Heart right ventricle (tissue), 16 donors: ENCODE measurements at regions not wholly inside any gene's neighbourhood (a gene's known extent, or its start where the extent isn't known, plus 50 kb on each side); places are given as distances from the start of the nearest gene placed in this dataset.

Experiments used
- ATAC-seq, 8 donors: fragments of 200-7000 bp; cut with Tn5 transposase; one replicate each; pipeline ENCODE4 v1.9.1; 2020; ENCODE audit warnings: mild to moderate bottlenecking in 8 of 8, moderate library complexity in 8 of 8, moderate number of reproducible peaks in 1 of 8
- DNase-seq, 2 donors: peaks; one replicate each; pipeline ENCODE4 v3.0.0-alpha.2; 2020
- H3K27ac ChIP-seq, 10 donors: fragments of 200-600 bp; sonication (generic) in 2 of 10; one replicate each; pipeline versions ENCODE4 v1.5.0 to v1.8.0; 2020 to 2022; ENCODE audit warnings: mild to moderate bottlenecking in 3 of 10
- H3K27me3 ChIP-seq, 7 donors: fragments of 200-600 bp; one replicate each; pipeline ENCODE4 v1.8.0; 2021 to 2022; ENCODE audit warnings: mild to moderate bottlenecking in 2 of 7
- H3K36me3 ChIP-seq, 9 donors: fragments of 200-600 bp; sonication (generic) in 1 of 9; one replicate each; pipeline versions ENCODE4 v1.5.0 to v1.8.0; 2020 to 2022; ENCODE audit warnings: mild to moderate bottlenecking in 2 of 9
- H3K4me1 ChIP-seq, 9 donors: fragments of 200-600 bp; sonication (generic) in 1 of 9; one replicate each; pipeline versions ENCODE4 v1.5.0 to v1.8.0; 2020 to 2022; ENCODE audit warnings: mild to moderate bottlenecking in 4 of 9
- H3K4me3 ChIP-seq, 10 donors: fragments of 200-600 bp; sonication (generic) in 2 of 10; one replicate each; pipeline versions ENCODE4 v1.5.0 to v1.8.0; 2020 to 2022; ENCODE audit warnings: mild to moderate bottlenecking in 7 of 10, moderate library complexity in 2 of 10
- H3K9me3 ChIP-seq, 11 donors: fragments of 200-600 bp in 10 of 11; sonication (generic) in 2 of 11; one replicate each; pipeline versions ENCODE4 v1.5.0 to v1.8.0; 2013 to 2022; ENCODE audit warnings: mild to moderate bottlenecking in 2 of 11, control low read depth in 1 of 11, moderate library complexity in 1 of 11
- WGBS, 2 donors: extraction: QIAGEN DNeasy Blood & Tissue Kit; methylation state at CpG; one replicate each; pipeline ENCODE4 v1.1.7; 2013; ENCODE audit warnings: inconsistent platforms in 1 of 2; 5-methylcytosine and 5-hydroxymethylcytosine counted together
- intact Hi-C, 10 donors: fragments of 100-400 bp; cut with DNase I; formaldehyde crosslinking; loops; one replicate each; pipeline versions ENCODE4 v1.11.1 to v1.14.2; 2022
- TF ChIP-seq, protein P1 (sequence below), 9 donors: fragments of 200-600 bp; sonication (generic) in 2 of 9; IDR thresholded peaks; one replicate each; pipeline versions ENCODE4 v1.5.0 to v1.8.0; 2021 to 2022; ENCODE audit warnings: antibody characterized with exemption in 9 of 9, mild to moderate bottlenecking in 5 of 9, moderate library complexity in 1 of 9
- donor health status: Arrhythmogenic right ventricular cardiomyopathy.
- donor health status: ischemic (EF 13 %, LVEDD 7.1; RV severe dilation, severe dysfunction).
- donor health status: healthy with polysubstance abuse.
- donor health status: DM: no; HTN: yes; CAD: no.
- donor health status: DM: no; HTN: no; CAD: no.
- donor health status: ischemic (EF 25% LVEDD 6.9; RV normal size, moderate dysfunction).
- donor health status: ischemic (EF 25% LVEDD 5.7; RV mildly dilated, moderate dysfunction).
- donor health status: healthy.
- donor health status: DM: yes; HTN: yes; CAD: no.
- donor health status: Ischemic cardiomyopathy.
- donor health status: ischemic (EF 35%, LVEDD 5.7; RV mildly dilated, moderate dysfunction).
- donor health status: nonischemic (EF 11% LVEDD 7.7; RV severe dilation, severe dysfunction).
- donor health status: DM: yes; HTN: yes; CAD: no.
- donor health status: PGD.
- donor health status: ischemic (EF 29% LVEDD 5.4; RV normal size, mild dysfunction).
- donor health status: nonischemic (EF 23%, LVEDD 6.1; RV moderate dilation, normal function).

DNA sequence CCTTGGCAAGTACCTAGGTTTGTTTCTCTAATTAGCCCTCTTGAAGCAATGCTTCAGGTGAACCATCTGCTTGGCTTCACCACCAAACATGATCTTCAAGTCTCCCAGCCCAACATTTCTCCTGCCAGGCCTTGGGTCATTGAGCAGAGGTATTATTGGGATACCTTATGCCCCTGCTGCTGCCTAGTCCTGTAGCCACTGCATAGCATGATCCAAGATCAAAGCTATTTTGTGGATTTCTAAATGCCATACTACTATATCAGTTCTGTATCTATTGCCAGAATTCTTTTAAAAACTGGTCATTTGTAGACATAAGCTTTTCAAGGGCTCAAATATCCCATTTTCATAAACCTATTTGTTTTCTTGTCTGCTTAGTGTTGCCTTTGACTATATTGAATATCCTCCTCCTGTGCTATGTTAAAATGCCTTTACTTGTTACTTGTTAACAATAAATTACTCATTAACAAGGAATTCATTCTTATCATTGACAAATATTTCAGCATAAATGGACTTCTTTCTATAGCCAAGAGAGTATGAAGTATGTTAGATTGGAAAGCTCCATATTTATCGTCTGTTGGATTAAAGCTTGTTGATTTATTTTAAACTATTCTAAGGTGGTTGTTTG, 204.5 kb upstream of the RBBP8 start:
- 24 to 38% methylated on average over 1 of the region's 1 CpG for WGBS, 2 donors
- H3K27ac ChIP-seq, result no peak overlapping the region
- H3K27me3 ChIP-seq, result no peaks in the 10 kb centered on the region
- no peak for ATAC-seq
- no peaks in the 10 kb centered on the region for H3K9me3 ChIP-seq
- intact Hi-C loops, result no loop called here
- TF ChIP-seq, protein P1, sequence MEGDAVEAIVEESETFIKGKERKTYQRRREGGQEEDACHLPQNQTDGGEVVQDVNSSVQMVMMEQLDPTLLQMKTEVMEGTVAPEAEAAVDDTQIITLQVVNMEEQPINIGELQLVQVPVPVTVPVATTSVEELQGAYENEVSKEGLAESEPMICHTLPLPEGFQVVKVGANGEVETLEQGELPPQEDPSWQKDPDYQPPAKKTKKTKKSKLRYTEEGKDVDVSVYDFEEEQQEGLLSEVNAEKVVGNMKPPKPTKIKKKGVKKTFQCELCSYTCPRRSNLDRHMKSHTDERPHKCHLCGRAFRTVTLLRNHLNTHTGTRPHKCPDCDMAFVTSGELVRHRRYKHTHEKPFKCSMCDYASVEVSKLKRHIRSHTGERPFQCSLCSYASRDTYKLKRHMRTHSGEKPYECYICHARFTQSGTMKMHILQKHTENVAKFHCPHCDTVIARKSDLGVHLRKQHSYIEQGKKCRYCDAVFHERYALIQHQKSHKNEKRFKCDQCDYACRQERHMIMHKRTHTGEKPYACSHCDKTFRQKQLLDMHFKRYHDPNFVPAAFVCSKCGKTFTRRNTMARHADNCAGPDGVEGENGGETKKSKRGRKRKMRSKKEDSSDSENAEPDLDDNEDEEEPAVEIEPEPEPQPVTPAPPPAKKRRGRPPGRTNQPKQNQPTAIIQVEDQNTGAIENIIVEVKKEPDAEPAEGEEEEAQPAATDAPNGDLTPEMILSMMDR (IDR thresholded peaks at IDR 0.05), result no peak
- DNase-seq, result no peak
- H3K4me3 ChIP-seq, result no peak overlapping the region
- H3K36me3 ChIP-seq, result no peaks in the 10 kb centered on the region
- H3K4me1 ChIP-seq, result no peaks in the 10 kb centered on the region

DNA sequence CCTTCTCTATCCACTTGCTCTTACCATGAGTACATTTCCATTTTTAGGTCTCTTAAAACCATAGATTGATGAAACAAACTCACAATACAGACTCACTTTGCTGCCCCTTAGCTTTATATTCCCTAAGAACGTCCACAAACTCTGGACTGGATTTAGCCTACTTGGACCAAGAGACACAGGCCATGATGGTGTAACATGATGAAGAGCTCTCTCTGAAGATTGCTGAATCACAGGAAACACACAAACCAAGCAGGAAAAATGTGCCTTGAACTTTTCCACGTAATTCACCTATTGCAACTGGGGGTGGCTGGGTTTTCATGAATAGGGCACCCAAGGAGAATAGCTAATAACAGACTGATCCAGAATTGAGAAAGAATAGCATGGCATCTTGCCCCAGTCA, 201.7 kb upstream of the RBBP8 start:
- Histone ChIP-seq H3K27ac (no peak overlapping the region), H3K27me3 (no peaks in the 10 kb centered on the region), H3K9me3 (no peaks in the 10 kb centered on the region), H3K4me1 (no peaks in the 10 kb centered on the region), H3K36me3 (no peaks in the 10 kb centered on the region), H3K4me3 (no peak overlapping the region)
- intact Hi-C loops, result no loop called here
- DNase-seq, result no peak
- ATAC-seq, result peak in 2 of 8 donors; percentile 14 to 65
- WGBS, 2 donors, result 63 to 85% methylated on average over 2 of the region's 2 CpGs
- TF ChIP-seq, protein P1 (IDR thresholded peaks at IDR 0.05), result no peak

DNA sequence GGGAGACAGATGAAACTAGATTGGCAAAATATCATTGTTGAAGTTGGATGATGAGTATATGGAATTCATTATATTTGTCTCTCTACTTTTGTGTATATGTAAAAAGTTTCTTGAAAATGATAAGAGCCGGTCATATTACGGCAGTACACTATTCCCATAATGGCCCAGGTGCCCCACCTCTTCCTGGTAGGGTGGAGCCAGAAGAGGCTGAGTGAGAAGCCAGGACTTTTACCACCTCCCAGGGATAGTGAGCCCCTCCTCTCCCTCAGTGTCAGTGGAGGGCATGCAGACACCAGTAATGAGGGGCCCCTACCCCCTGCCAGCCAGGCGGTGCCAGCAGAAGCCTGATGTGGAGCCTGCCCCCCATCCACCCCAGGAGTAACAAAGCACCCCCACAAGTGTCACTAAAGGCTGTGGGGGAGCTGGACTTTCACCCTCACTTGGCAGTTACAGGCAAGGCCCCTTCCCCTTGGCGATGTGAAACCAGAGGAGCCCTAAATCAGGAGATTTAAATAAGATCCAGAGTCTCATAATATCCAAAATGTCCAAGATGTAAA, 198.9 kb upstream of the RBBP8 start:
- no peaks in the 10 kb centered on the region for H3K36me3 ChIP-seq
- peaks cover 0 to 2% (median 0%) of the 10 kb centered on the region in 9 donors for H3K4me1 ChIP-seq
- intact Hi-C loops, result no loop called here
- TF ChIP-seq, protein P1 (IDR thresholded peaks at IDR 0.05), result no peak
- H3K27me3 ChIP-seq, result no peaks in the 10 kb centered on the region
- ATAC-seq (no peak), DNase-seq (no peak)
- H3K27ac ChIP-seq, result peak overlapping the region in 2 of 10 donors; percentile 28 to 65
- H3K4me3 ChIP-seq, result no peak overlapping the region
- no peaks in the 10 kb centered on the region for H3K9me3 ChIP-seq
- 71 to 82% methylated on average over 4 of the region's 4 CpGs for WGBS, 2 donors

DNA sequence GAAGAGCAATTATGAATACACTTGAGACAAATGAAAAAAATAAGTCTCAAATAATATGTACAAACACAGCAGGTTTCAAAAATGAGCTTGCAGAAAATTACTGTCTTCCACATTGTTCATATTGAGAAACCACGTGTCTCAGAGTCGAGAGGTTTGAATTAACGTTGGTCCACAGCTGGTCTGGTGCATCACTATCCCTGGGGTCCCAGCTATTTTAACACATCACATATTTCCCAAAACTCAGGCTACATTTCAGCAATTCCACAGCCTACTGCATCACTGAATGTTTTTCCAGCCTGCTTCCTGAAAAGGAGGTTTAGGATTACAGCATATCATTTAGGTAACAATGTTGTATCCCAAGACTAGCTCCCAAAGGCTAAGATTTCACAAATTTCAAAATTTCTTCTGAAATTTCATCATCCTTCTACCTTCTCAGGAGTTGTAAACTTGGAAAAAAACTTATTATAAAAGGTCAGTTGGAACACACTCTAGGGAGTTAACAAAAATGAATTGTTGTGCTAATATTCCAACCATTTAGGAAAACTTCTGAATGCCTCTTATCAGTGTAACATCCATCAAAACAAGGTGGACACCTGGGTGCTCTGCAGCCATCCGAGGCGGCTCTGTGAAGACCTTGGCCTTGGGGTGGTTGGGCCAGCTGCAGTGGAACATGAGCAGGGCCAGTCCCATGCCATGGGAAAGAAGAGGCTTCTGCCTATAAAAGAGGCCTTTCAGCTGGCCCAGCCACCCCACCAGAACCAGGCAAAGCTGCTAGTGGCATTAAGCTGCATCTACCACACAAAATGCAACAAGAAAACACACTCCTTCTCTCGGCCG, 198.1 kb upstream of the RBBP8 start:
- Histone ChIP-seq H3K27ac (peak overlapping the region in 2 of 10 donors; percentile 12 to 65), H3K9me3 (no peaks in the 10 kb centered on the region), H3K27me3 (no peaks in the 10 kb centered on the region), H3K4me1 (peaks cover 0 to 10% (median 0%) of the 10 kb centered on the region in 9 donors), H3K36me3 (no peaks in the 10 kb centered on the region), H3K4me3 (no peak overlapping the region)
- 77 to 86% methylated on average over 7 of the region's 7 CpGs for WGBS, 2 donors
- intact Hi-C loops, result no loop called here
- ATAC-seq (peak in 6 of 8 donors; percentile 31 to 91 (median 50)), DNase-seq (no peak)
- TF ChIP-seq, protein P1 (IDR thresholded peaks at IDR 0.05), result no peak
